ENCODE measurements at regions not wholly inside any gene's neighbourhood (a gene's known extent, or its start where the extent isn't known, plus 50 kb on each side); places are given as distances from the start of the nearest gene placed in this dataset.
"Not testable (repeated sequence)": the region's sequence is repeated elsewhere in the genome, so short reads cannot be mapped to it uniquely, and the experiment has no call there.

GRCh38 chr13:26485288-26485687 lies 72.2 kb upstream of the WASF3 start:
- Histone ChIP-seq H3K4me1 (ENCODE audit: insufficient read depth, low read length) (no peaks in the 10 kb centered on the region), H3K36me3 (ENCODE audit: insufficient read depth, low read depth, low read length) (no peaks in the 10 kb centered on the region), H3K9me3 (ENCODE audit: insufficient read depth, low read depth, low read length) (no peaks in the 10 kb centered on the region), H3K9ac (ENCODE audit: low read depth, low read length) (no peak overlapping the region), H3K4me3 (ENCODE audit: low read length) (no peak overlapping the region), H3K27ac (ENCODE audit: low read length) (no peak overlapping the region), H3K27me3 (ENCODE audit: insufficient read depth, low read length) (no peaks in the 10 kb centered on the region; the same call in 1 of the 2 replicates)

GRCh38 chr13:26485786-26486185 lies 71.7 kb upstream of the WASF3 start:
- no peaks in the 10 kb centered on the region for H3K4me1 ChIP-seq (ENCODE audit: insufficient read depth, low read length)
- H3K36me3 ChIP-seq (ENCODE audit: insufficient read depth, low read depth, low read length): no peaks in the 10 kb centered on the region
- H3K9me3 ChIP-seq (ENCODE audit: insufficient read depth, low read depth, low read length): no peaks in the 10 kb centered on the region
- H3K27me3 ChIP-seq (ENCODE audit: insufficient read depth, low read length): no peaks in the 10 kb centered on the region; the same call in 1 of the 2 replicates
- H3K9ac ChIP-seq (ENCODE audit: low read depth, low read length): no peak overlapping the region
- no peak overlapping the region for H3K27ac ChIP-seq (ENCODE audit: low read length)
- no peak overlapping the region for H3K4me3 ChIP-seq (ENCODE audit: low read length)

DNA sequence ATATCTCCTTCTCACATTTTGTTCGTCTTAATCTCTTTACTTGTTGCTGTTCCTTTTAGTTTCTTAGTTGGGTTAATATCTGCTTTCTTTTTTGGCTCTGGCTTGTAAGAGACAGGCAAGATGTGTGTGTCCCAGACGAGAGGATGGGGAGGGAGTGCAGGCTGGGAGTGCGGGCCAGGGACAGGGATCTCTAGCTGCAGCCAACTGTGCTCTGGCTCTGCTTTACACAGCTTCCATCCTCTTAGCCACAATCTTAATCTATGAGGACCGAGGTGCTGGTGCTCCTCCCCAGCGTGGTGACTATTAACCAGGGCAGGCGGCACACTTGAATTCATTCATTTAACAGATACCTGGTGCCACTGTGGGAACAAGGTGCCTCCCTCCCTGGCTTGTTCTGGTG lies 70.9 kb upstream of the WASF3 start:
- no peak overlapping the region for H3K4me3 ChIP-seq (ENCODE audit: low read length)
- H3K4me1 ChIP-seq (ENCODE audit: insufficient read depth, low read length): no peaks in the 10 kb centered on the region
- no peak overlapping the region for H3K27ac ChIP-seq (ENCODE audit: low read length)
- H3K9me3 ChIP-seq (ENCODE audit: insufficient read depth, low read depth, low read length): no peaks in the 10 kb centered on the region
- H3K9ac ChIP-seq (ENCODE audit: low read depth, low read length): no peak overlapping the region
- no peaks in the 10 kb centered on the region for H3K36me3 ChIP-seq (ENCODE audit: insufficient read depth, low read depth, low read length)
- H3K27me3 ChIP-seq (ENCODE audit: insufficient read depth, low read length): no peaks in the 10 kb centered on the region; the same call in 1 of the 2 replicates

DNA sequence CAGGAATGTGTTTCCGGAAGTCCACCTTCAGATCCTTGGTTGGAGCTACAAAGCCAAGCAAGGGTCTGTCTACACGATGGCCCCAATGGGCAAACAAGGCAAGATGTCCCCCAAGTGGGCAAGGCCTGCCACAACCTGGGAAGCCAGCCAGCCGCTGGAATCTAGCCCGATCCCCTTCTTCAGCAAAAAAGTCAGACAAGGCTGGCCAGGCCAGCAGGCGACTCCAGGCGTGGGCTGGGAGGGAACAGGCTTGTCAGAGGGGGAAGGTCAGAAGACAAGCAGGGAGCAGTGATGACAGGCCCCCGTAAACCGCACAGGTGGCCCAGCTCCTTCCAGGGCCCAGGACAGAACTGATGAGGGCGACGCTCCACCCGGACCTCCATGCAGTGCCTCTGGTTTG lies 69.7 kb upstream of the WASF3 start:
- Histone ChIP-seq H3K9ac (ENCODE audit: low read depth, low read length) (no peak overlapping the region), H3K4me3 (ENCODE audit: low read length) (no peak overlapping the region), H3K9me3 (ENCODE audit: insufficient read depth, low read depth, low read length) (no peaks in the 10 kb centered on the region), H3K27me3 (ENCODE audit: insufficient read depth, low read length) (no peaks in the 10 kb centered on the region; the same call in 1 of the 2 replicates), H3K36me3 (ENCODE audit: insufficient read depth, low read depth, low read length) (no peaks in the 10 kb centered on the region), H3K27ac (ENCODE audit: low read length) (no peak overlapping the region), H3K4me1 (ENCODE audit: insufficient read depth, low read length) (no peaks in the 10 kb centered on the region)

GRCh38 chr13:26488236-26489003 lies 69.1 kb upstream of the WASF3 start:
- H3K27me3 ChIP-seq (ENCODE audit: insufficient read depth, low read length): no peaks in the 10 kb centered on the region; the same call in 1 of the 2 replicates
- no peaks in the 10 kb centered on the region for H3K4me1 ChIP-seq (ENCODE audit: insufficient read depth, low read length)
- H3K4me3 ChIP-seq (ENCODE audit: low read length): no peak overlapping the region
- H3K9ac ChIP-seq (ENCODE audit: low read depth, low read length): no peak overlapping the region
- H3K36me3 ChIP-seq (ENCODE audit: insufficient read depth, low read depth, low read length): no peaks in the 10 kb centered on the region
- no peaks in the 10 kb centered on the region for H3K9me3 ChIP-seq (ENCODE audit: insufficient read depth, low read depth, low read length)
- no peak overlapping the region for H3K27ac ChIP-seq (ENCODE audit: low read length)

DNA sequence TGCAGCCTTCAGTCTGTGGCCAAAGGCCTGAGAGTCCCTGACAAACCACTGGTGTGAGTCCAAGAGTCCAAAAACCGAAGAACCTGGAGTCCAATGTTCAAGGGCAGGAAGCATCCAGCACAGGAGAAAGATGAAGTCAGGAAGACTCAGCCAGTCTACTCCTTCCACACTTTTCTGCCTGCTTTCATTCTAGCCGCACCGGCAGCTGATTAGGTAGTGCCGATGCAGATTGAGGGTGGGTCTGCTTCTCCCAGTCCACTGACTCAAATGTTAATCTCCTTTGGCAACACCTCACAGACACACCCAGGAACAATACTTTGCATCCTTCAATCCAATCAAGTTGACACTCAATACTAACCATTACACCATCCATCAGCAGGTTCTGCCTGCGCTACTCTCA lies 65.2 kb upstream of the WASF3 start:
- not testable (repeated sequence) for H3K4me3 ChIP-seq (ENCODE audit: low read length); H3K36me3 ChIP-seq (ENCODE audit: insufficient read depth, low read depth, low read length); H3K27me3 ChIP-seq (ENCODE audit: insufficient read depth, low read length); H3K4me1 ChIP-seq (ENCODE audit: insufficient read depth, low read length); H3K9ac ChIP-seq (ENCODE audit: low read depth, low read length); H3K27ac ChIP-seq (ENCODE audit: low read length); H3K9me3 ChIP-seq (ENCODE audit: insufficient read depth, low read depth, low read length)

- H3K9me3 ChIP-seq (ENCODE audit: insufficient read depth, low read depth, low read length): no peaks in the 10 kb centered on the region
- no peak overlapping the region for H3K9ac ChIP-seq (ENCODE audit: low read depth, low read length)
- H3K4me1 ChIP-seq (ENCODE audit: insufficient read depth, low read length): no peaks in the 10 kb centered on the region
- no peak overlapping the region for H3K27ac ChIP-seq (ENCODE audit: low read length)
- H3K4me3 ChIP-seq (ENCODE audit: low read length): no peak overlapping the region
- no peaks in the 10 kb centered on the region for H3K27me3 ChIP-seq (ENCODE audit: insufficient read depth, low read length)
- H3K36me3 ChIP-seq (ENCODE audit: insufficient read depth, low read depth, low read length): no peaks in the 10 kb centered on the region
These were observed 62.8 kb upstream of the WASF3 start for GRCh38 chr13:26494571-26495195.

- no peaks in the 10 kb centered on the region for H3K27me3 ChIP-seq (ENCODE audit: insufficient read depth, low read length)
- H3K36me3 ChIP-seq (ENCODE audit: insufficient read depth, low read depth, low read length): no peaks in the 10 kb centered on the region
- no peak overlapping the region for H3K4me3 ChIP-seq (ENCODE audit: low read length)
- H3K4me1 ChIP-seq (ENCODE audit: insufficient read depth, low read length): no peaks in the 10 kb centered on the region
- no peaks in the 10 kb centered on the region for H3K9me3 ChIP-seq (ENCODE audit: insufficient read depth, low read depth, low read length)
- H3K9ac ChIP-seq (ENCODE audit: low read depth, low read length): no peak overlapping the region
- H3K27ac ChIP-seq (ENCODE audit: low read length): no peak overlapping the region
These were observed 61.7 kb upstream of the WASF3 start for GRCh38 chr13:26495750-26496149.

DNA sequence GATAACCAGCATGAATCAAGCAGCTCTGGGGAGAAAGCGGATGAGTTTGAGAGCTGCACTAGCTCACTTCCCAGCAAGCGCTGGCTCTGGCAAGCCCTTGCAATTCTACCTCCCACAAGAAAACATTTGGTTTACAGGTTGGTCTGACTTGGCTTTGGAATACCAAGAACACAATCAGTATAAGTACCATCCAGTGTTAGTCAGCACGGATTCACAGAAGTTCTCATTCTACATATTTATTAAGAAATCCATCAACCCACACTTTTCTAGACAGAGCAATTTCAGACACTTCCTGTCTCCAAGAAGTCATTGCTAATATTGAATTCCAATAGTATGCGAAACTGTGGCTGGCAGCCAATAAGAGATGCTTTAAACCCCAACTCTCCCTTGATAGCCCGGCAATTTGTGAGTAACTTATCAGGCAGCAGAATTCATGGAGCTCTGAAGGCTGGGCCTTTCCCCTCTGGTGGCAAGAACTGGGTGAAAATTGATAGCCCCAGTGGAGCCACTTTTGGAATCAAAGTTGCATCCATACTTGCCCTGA lies 59.4 kb upstream of the WASF3 start:
- Histone ChIP-seq H3K4me1 (ENCODE audit: insufficient read depth, low read length) (peaks cover 4% of the 10 kb centered on the region; the same call in 1 of the 2 replicates), H3K4me3 (ENCODE audit: low read length) (no peak overlapping the region), H3K9ac (ENCODE audit: low read depth, low read length) (no peak overlapping the region)

DNA sequence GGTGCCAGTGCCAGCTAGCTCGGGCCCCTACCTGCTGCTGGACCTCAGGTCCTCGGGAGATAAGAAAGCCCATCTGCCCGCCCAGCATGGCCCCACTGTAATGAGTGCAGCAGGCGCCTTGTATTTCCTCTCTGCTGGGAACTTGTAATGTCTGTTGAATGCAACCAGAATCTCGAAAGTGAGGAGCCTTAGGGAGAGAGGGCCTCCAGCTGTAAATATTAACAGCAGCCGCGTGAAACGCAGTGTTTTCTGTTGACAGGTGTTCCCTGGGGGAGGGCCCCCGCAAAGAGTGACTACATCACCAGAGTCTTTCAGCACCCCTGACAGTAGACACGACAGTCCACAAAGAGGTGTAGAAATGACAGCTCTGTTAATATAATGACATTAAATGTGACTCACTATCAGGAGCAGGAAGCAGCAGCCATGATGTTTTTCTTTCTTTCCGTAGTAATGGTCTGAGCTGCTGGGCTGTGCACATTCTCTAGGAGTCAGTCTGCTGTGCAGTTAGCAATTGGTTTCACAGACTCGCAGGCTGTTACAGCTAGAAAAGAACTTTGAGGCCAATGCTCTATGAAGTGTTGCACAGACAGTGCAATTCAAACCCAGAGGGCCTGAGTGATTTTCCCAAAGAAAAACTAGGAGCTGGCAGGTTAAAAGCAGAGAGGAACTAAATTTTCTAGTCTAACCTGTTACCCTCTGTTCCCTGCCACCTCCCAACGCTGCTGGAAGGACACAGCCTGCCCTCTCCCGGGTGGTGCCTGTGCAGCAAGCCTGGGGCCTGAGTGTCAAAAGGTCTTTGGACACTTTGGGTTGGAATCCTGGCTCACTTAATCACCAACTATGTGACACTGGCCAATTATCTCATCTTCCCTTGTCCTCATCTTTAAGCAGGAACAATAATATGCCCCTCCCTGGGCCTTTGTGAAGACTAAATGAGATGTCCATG lies 58.6 kb upstream of the WASF3 start:
- Histone ChIP-seq H3K27ac (ENCODE audit: low read length) (no peak overlapping the region), H3K9ac (ENCODE audit: low read depth, low read length) (no peak overlapping the region), H3K9me3 (ENCODE audit: insufficient read depth, low read depth, low read length) (no peaks in the 10 kb centered on the region), H3K27me3 (ENCODE audit: insufficient read depth, low read length) (no peaks in the 10 kb centered on the region), H3K4me3 (ENCODE audit: low read length) (no peak overlapping the region), H3K36me3 (ENCODE audit: insufficient read depth, low read depth, low read length) (no peaks in the 10 kb centered on the region), H3K4me1 (ENCODE audit: insufficient read depth, low read length) (peaks cover 5% of the 10 kb centered on the region; the same call in 1 of the 2 replicates)

More for the DNA sequence above, 59.4 kb upstream of the WASF3 start:
- Histone ChIP-seq H3K9me3 (ENCODE audit: insufficient read depth, low read depth, low read length) (no peaks in the 10 kb centered on the region), H3K27me3 (ENCODE audit: insufficient read depth, low read length) (no peaks in the 10 kb centered on the region), H3K27ac (ENCODE audit: low read length) (no peak overlapping the region), H3K36me3 (ENCODE audit: insufficient read depth, low read depth, low read length) (no peaks in the 10 kb centered on the region)

- Histone ChIP-seq H3K27ac (ENCODE audit: low read length) (no peak overlapping the region), H3K9me3 (ENCODE audit: insufficient read depth, low read depth, low read length) (no peaks in the 10 kb centered on the region), H3K36me3 (ENCODE audit: insufficient read depth, low read depth, low read length) (no peaks in the 10 kb centered on the region), H3K4me1 (ENCODE audit: insufficient read depth, low read length) (peaks cover 5% of the 10 kb centered on the region; the same call in 1 of the 2 replicates), H3K9ac (ENCODE audit: low read depth, low read length) (no peak overlapping the region), H3K4me3 (ENCODE audit: low read length) (no peak overlapping the region), H3K27me3 (ENCODE audit: insufficient read depth, low read length) (no peaks in the 10 kb centered on the region)
These were observed 56.7 kb upstream of the WASF3 start for GRCh38 chr13:26500618-26501320.
